ENCODE measurements at regions not wholly inside any gene's neighbourhood (a gene's known extent, or its start where the extent isn't known, plus 50 kb on each side); places are given as distances from the start of the nearest gene placed in this dataset.

DNA sequence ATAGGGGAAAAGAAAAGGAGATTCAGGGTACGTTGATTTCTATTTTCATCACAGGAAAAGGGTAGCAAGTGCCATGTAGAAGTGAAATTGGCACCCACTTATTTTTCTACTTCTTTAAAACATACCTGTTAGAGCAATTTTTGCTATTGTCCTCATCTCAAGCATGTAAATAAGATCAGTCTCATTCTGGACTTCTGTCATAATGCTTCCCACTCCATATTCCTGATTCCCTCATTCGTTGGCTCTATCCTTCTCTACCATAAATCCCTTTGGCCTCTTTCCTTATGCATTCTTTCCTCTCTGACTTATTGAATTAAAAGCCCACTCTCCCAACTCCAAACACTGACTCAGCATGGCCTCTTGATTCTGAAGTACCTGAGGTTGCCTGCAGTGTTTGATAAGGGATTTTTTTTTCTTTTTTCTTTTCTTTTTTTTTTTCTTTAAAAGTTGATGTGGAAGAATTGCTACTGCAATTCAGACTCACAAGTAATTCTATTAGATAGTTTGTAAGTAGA, 465.7 kb downstream of the SLITRK6 start:
- FAIRE-seq, result no peak
- no peak for DNase-seq (ENCODE audit: insufficient read length, low spot score)
- TF ChIP-seq POU2F2 (IDR thresholded peaks at IDR 0.05; ENCODE audit: low read depth, low read length) (no peak), TAF1 (IDR thresholded peaks at IDR 0.05; ENCODE audit: low read depth, low read length) (no peak), SPI1 (IDR thresholded peaks at IDR 0.05; ENCODE audit: low read depth, low read length) (no peak), POLR2A (IDR thresholded peaks at IDR 0.05; ENCODE audit: low read depth, low read length) (no peak), PAX5 (IDR thresholded peaks at IDR 0.05; ENCODE audit: insufficient read depth, low read length, severe bottlenecking) (no peak), POLR2AphosphoS5 (IDR thresholded peaks at IDR 0.05; ENCODE audit: low read depth, low read length) (no peak)

DNA sequence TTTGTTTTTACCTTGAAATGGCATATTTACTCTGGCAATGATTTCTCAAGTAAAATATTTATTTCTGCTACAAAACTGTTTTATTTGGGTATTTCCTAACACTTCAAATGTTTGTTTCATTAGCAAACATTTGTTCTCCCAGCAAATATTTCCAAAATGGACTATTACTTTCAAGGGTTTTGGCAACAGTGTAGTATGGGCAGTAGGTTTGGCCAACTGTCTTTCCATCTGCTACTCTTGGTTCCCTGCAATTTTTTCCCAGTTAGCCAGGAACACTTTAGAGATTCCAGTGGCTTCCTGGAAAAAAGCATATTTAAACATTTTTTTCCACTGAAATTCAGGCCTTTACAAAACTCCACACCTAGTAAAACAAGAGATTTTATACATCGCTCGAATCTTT, 466.6 kb downstream of the SLITRK6 start:
- no peak for DNase-seq (ENCODE audit: insufficient read length, low spot score)
- no peak for FAIRE-seq
- TF ChIP-seq POLR2AphosphoS5 (IDR thresholded peaks at IDR 0.05; ENCODE audit: low read depth, low read length), result no peak
- TF ChIP-seq TAF1 (IDR thresholded peaks at IDR 0.05; ENCODE audit: low read depth, low read length), result no peak
- TF ChIP-seq POU2F2 (IDR thresholded peaks at IDR 0.05; ENCODE audit: low read depth, low read length), result no peak
- no peak for TF ChIP-seq SPI1 (IDR thresholded peaks at IDR 0.05; ENCODE audit: low read depth, low read length)

DNA sequence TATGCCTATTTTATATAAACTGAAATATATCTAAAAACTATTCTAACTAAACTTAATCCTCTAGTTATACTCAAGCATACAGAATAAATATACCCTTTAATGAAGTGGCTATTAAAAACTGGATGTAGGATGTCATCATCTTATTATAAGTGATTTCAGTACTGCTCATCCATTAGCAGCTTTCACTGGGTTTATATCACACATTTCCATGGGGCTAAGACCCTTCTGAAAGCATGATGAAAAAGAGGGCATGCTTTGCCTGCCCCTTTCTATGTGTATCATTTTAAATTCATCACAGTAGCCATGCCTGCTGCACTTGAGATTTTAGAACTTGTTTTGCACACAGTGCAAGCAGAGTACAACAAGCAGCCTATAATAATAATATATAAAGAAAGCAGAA, 477.5 kb downstream of the SLITRK6 start:
- DNase-seq (ENCODE audit: insufficient read length, low spot score) (no peak), FAIRE-seq (no peak)
- TF ChIP-seq PAX5 (IDR thresholded peaks at IDR 0.05; ENCODE audit: insufficient read depth, low read length, severe bottlenecking) (no peak), POU2F2 (IDR thresholded peaks at IDR 0.05; ENCODE audit: low read depth, low read length) (no peak), POLR2AphosphoS5 (IDR thresholded peaks at IDR 0.05; ENCODE audit: low read depth, low read length) (no peak), TAF1 (IDR thresholded peaks at IDR 0.05; ENCODE audit: low read depth, low read length) (no peak), POLR2A (IDR thresholded peaks at IDR 0.05; ENCODE audit: low read depth, low read length) (no peak), SPI1 (IDR thresholded peaks at IDR 0.05; ENCODE audit: low read depth, low read length) (no peak)

DNA sequence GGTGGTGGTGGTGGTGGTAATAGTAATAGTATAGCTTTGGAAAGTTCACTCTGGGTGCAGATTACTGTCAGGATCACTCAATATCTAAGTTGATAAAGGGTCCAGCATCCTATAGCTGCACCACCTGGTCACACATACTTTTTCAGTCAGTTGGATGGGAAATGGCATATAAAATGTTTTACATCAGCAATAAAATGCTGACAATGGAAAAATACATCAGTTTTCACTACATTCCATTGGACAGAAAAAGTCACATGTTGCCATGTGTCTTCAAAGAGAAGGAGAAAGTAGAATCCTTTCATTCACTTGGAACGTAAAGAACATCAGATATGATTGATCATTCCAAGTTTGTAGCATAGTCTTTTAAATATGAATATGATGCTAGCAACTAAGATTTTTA, 481.4 kb downstream of the SLITRK6 start:
- DNase-seq (ENCODE audit: insufficient read length, low spot score) (no peak), FAIRE-seq (no peak)
- TF ChIP-seq POU2F2 (IDR thresholded peaks at IDR 0.05; ENCODE audit: low read depth, low read length) (no peak), POLR2AphosphoS5 (IDR thresholded peaks at IDR 0.05; ENCODE audit: low read depth, low read length) (no peak), SPI1 (IDR thresholded peaks at IDR 0.05; ENCODE audit: low read depth, low read length) (no peak), POLR2A (IDR thresholded peaks at IDR 0.05; ENCODE audit: low read depth, low read length) (no peak), TAF1 (IDR thresholded peaks at IDR 0.05; ENCODE audit: low read depth, low read length) (no peak), PAX5 (IDR thresholded peaks at IDR 0.05; ENCODE audit: insufficient read depth, low read length, severe bottlenecking) (no peak)

DNA sequence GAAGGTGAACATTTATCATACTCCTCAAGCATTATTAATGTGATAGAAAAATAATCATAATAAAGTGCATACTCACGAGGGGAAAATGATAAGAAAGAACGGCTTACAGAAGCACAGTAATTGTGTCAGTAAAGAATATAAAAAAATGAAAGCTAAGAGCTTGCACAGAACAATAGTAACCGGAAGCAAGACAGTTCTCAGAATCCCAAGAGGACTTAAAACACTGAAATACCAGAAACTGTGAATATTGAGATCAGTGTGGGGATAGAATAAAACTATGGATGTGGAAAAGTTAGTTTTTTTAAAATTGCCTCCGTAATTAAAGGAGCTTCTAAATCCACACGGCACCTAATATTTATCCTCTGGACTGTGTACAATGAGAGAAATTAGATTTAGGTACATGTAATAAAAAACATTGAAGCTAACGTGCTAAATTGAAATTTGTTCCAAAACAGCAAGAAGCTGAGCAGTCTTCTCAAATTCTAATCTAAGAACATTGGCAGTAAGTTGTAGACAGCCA, 482.7 kb downstream of the SLITRK6 start:
- DNase-seq (ENCODE audit: insufficient read length, low spot score) (no peak), FAIRE-seq (no peak)
- TF ChIP-seq POLR2AphosphoS5 (IDR thresholded peaks at IDR 0.05; ENCODE audit: low read depth, low read length) (no peak), PAX5 (IDR thresholded peaks at IDR 0.05; ENCODE audit: insufficient read depth, low read length, severe bottlenecking) (no peak), POLR2A (IDR thresholded peaks at IDR 0.05; ENCODE audit: low read depth, low read length) (no peak), POU2F2 (IDR thresholded peaks at IDR 0.05; ENCODE audit: low read depth, low read length) (no peak), TAF1 (IDR thresholded peaks at IDR 0.05; ENCODE audit: low read depth, low read length) (no peak), SPI1 (IDR thresholded peaks at IDR 0.05; ENCODE audit: low read depth, low read length) (no peak)

DNA sequence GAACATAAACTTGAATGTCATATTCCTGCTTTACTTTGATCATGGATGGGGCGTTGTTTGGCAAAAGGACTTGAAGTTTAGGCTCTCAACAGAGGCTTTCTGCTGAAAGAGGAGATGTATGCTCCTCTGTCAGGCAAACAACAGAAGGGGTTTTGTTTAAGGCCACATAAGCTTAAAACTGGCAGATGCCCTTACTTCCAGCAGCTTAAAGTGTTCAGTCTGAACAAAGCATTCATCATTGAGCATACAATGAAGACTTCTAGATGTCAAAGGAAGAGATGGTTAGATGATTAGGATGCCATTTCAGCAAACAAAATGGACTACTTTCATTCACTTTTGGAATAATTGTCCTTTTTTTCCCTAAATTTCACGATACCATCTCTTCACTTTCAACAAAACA, 484.5 kb downstream of the SLITRK6 start:
- DNase-seq (ENCODE audit: insufficient read length, low spot score), result no peak
- TF ChIP-seq PAX5 (IDR thresholded peaks at IDR 0.05; ENCODE audit: insufficient read depth, low read length, severe bottlenecking) (no peak), TAF1 (IDR thresholded peaks at IDR 0.05; ENCODE audit: low read depth, low read length) (no peak), POLR2AphosphoS5 (IDR thresholded peaks at IDR 0.05; ENCODE audit: low read depth, low read length) (no peak), POU2F2 (IDR thresholded peaks at IDR 0.05; ENCODE audit: low read depth, low read length) (no peak), SPI1 (IDR thresholded peaks at IDR 0.05; ENCODE audit: low read depth, low read length) (no peak), POLR2A (IDR thresholded peaks at IDR 0.05; ENCODE audit: low read depth, low read length) (no peak)
- no peak for FAIRE-seq

DNA sequence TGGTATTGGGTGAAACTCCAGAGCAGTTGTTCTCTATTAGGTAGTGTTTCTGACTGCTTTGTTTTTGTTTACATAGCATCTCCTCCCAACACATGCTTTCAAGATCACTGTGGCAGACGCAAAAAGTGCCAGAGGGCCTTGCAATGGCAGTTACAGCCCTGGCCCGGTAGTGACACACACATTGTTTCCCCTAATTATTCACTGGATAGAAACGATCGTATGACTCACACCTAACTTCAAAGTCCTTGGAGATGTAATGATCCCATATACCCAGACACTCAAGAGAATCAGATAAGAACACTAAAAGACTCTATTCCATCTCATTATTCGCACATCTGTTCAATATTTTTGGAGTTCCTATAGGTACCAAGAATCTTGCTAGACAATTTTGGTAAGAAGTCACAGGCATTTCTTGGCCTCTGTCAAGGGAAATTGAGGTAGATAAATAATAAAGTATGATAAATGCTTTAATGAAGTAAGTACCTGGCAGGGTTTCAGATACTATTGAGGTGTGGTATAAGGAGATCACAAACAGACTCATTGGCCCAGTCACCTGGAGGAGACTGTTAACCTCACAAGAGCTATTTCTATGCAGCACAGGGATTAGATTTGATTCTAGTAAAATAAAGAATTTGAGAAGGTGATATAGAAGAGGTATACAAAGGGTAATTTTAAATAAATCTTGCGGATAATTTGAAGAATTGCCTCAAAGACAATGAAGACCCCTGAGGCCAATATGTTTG, 485.3 kb downstream of the SLITRK6 start:
- no peak for FAIRE-seq
- no peak for DNase-seq (ENCODE audit: insufficient read length, low spot score)
- no peak for TF ChIP-seq POLR2AphosphoS5 (IDR thresholded peaks at IDR 0.05; ENCODE audit: low read depth, low read length)
- no peak for TF ChIP-seq SPI1 (IDR thresholded peaks at IDR 0.05; ENCODE audit: low read depth, low read length)
- no peak for TF ChIP-seq TAF1 (IDR thresholded peaks at IDR 0.05; ENCODE audit: low read depth, low read length)
- TF ChIP-seq PAX5 (IDR thresholded peaks at IDR 0.05; ENCODE audit: insufficient read depth, low read length, severe bottlenecking), result no peak
- TF ChIP-seq POLR2A (IDR thresholded peaks at IDR 0.05; ENCODE audit: low read depth, low read length), result no peak
- no peak for TF ChIP-seq POU2F2 (IDR thresholded peaks at IDR 0.05; ENCODE audit: low read depth, low read length)

DNA sequence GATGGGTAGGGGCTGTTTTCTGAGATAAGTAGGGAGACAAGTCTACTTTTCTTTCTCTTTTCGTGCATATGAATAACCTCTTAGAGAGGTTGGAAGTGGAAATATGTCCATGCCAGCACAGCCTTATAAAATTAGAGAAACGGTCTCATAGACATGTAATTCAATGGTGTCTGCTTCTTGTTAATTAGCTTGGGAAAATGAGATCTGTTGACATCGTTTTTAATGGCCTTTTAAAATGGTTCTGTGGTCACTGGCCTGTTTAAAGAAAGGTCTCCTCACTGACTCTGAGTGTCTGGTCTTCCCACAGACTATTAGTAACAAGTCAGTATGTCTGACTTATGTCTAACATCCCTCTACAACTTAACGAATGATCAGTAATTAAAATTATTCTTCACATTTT, 487.1 kb downstream of the SLITRK6 start:
- DNase-seq (ENCODE audit: insufficient read length, low spot score) (no peak), FAIRE-seq (no peak)
- TF ChIP-seq POLR2A (IDR thresholded peaks at IDR 0.05; ENCODE audit: low read depth, low read length), result no peak
- no peak for TF ChIP-seq POLR2AphosphoS5 (IDR thresholded peaks at IDR 0.05; ENCODE audit: low read depth, low read length)
- no peak for TF ChIP-seq POU2F2 (IDR thresholded peaks at IDR 0.05; ENCODE audit: low read depth, low read length)
- no peak for TF ChIP-seq TAF1 (IDR thresholded peaks at IDR 0.05; ENCODE audit: low read depth, low read length)
- no peak for TF ChIP-seq SPI1 (IDR thresholded peaks at IDR 0.05; ENCODE audit: low read depth, low read length)
- no peak for TF ChIP-seq PAX5 (IDR thresholded peaks at IDR 0.05; ENCODE audit: insufficient read depth, low read length, severe bottlenecking)

DNA sequence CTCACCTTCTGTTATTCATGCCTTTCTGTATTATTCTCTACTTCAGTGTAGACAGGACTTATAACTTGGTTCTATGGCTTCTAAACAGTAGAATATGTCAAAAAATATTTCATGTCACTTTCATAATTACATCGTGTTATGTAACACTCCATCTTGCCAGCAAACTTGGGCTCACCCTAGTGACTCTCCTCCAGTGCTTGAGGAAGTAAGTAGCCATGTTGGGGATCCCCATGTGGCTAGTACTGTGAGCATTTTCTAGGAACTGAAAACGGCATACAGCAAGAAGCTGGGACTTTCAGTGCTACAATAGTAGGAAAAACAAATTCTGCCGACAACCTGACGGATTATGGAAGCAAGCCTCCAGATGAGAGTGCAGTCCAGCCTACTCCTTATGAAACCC, 495.6 kb downstream of the SLITRK6 start:
- DNase-seq (ENCODE audit: insufficient read length, low spot score), result no peak
- no peak for FAIRE-seq
- TF ChIP-seq POU2F2 (IDR thresholded peaks at IDR 0.05; ENCODE audit: low read depth, low read length) (no peak), TAF1 (IDR thresholded peaks at IDR 0.05; ENCODE audit: low read depth, low read length) (no peak), PAX5 (IDR thresholded peaks at IDR 0.05; ENCODE audit: insufficient read depth, low read length, severe bottlenecking) (no peak), SPI1 (IDR thresholded peaks at IDR 0.05; ENCODE audit: low read depth, low read length) (no peak), POLR2A (IDR thresholded peaks at IDR 0.05; ENCODE audit: low read depth, low read length) (no peak), POLR2AphosphoS5 (IDR thresholded peaks at IDR 0.05; ENCODE audit: low read depth, low read length) (no peak)

Measured in GM12891 (cell line).